Tibial nerve (tissue), 4 donors: ENCODE measurements at regions not wholly inside any gene's neighbourhood (a gene's known extent, or its start where the extent isn't known, plus 50 kb on each side); places are given as distances from the start of the nearest gene placed in this dataset.

ENCODE experiments used
- DNase-seq, 2 donors: peaks; one replicate each; pipeline ENCODE4 v3.0.0-alpha.2; 2019; ENCODE audit warnings: low spot score in 2 of 2
- H3K27ac ChIP-seq, 4 donors: fragments of 200-600 bp; sonication (generic) in 3 of 4; one replicate each; pipeline ENCODE4 v1.5.1; 2017 to 2019; ENCODE audit warnings: mild to moderate bottlenecking in 1 of 4
- H3K27me3 ChIP-seq, 2 donors: fragments of 200-600 bp; sonication (generic) in 1 of 2; one replicate each; pipeline versions ENCODE4 v1.5.1 to v1.6.0; 2017 to 2019
- H3K36me3 ChIP-seq, 3 donors: fragments of 200-600 bp; sonication (generic); one replicate each; pipeline ENCODE4 v1.5.1; 2018 to 2019
- H3K4me1 ChIP-seq, 4 donors: fragments of 200-600 bp; sonication (generic) in 3 of 4; one replicate each; pipeline ENCODE4 v1.5.1; 2017 to 2019
- H3K4me3 ChIP-seq, 4 donors: fragments of 200-600 bp; sonication (generic) in 3 of 4; one replicate each; pipeline ENCODE4 v1.5.1; 2017 to 2019; ENCODE audit warnings: mild to moderate bottlenecking in 1 of 4, moderate library complexity in 1 of 4
- H3K9me3 ChIP-seq, 4 donors: fragments of 200-600 bp; sonication (generic) in 3 of 4; one replicate each; pipeline ENCODE4 v1.5.1; 2017 to 2019
- CTCF ChIP-seq, 5 experiments: fragments of 200-600 bp in 3 of 5; fragments of 450-650 bp in 2 of 5; sonication (generic) in 3 of 5; IDR thresholded peaks; one replicate each; pipeline ENCODE4 v1.5.1; 2016 to 2019; ENCODE audit warnings: antibody characterized with exemption in 5 of 5, mild to moderate bottlenecking in 3 of 5, moderate library complexity in 2 of 5
- EP300 ChIP-seq, 2 donors: sonication (generic); formaldehyde crosslinking; IDR thresholded peaks; one replicate each; pipeline ENCODE4 v1.6.1; 2017; ENCODE audit warnings: antibody characterized with exemption in 2 of 2, mild to moderate bottlenecking in 1 of 2
- POLR2A ChIP-seq, 2 donors: fragments of 450-650 bp; IDR thresholded peaks; one replicate each; pipeline ENCODE4 v1.6.1; 2017; ENCODE audit warnings: antibody characterized with exemption in 2 of 2, mild to moderate bottlenecking in 2 of 2, moderate library complexity in 2 of 2
- WGBS, 2 donors: methylation state at CpG; one replicate each; pipeline ENCODE4 v1.1.5; 2018; 5-methylcytosine and 5-hydroxymethylcytosine counted together

GRCh38 chr5:103356350-103357091 lies 98.0 kb downstream of the MACIR start:
- WGBS, 2 donors, result 66 to 72% methylated on average over 3 of the region's 3 CpGs
- TF ChIP-seq EP300 (IDR thresholded peaks at IDR 0.05) (no peak), CTCF (IDR thresholded peaks at IDR 0.05) (no peak), POLR2A (IDR thresholded peaks at IDR 0.05) (no peak)

GRCh38 chr5:103355579-103355978 lies 97.0 kb downstream of the MACIR start:
- WGBS, 2 donors, result 5 to 11% methylated on average over 2 of the region's 2 CpGs
- TF ChIP-seq EP300 (IDR thresholded peaks at IDR 0.05) (no peak), POLR2A (IDR thresholded peaks at IDR 0.05) (no peak), CTCF (IDR thresholded peaks at IDR 0.05) (no peak)

More at GRCh38 chr5:103356350-103357091, 98.0 kb downstream of the MACIR start:
- no peak for DNase-seq
- Histone ChIP-seq H3K27me3 (no peaks in the 10 kb centered on the region), H3K36me3 (no peaks in the 10 kb centered on the region), H3K9me3 (no peaks in the 10 kb centered on the region), H3K27ac (no peak overlapping the region), H3K4me1 (peaks cover 0 to 16% (median 0%) of the 10 kb centered on the region in 4 donors), H3K4me3 (no peak overlapping the region)

DNA sequence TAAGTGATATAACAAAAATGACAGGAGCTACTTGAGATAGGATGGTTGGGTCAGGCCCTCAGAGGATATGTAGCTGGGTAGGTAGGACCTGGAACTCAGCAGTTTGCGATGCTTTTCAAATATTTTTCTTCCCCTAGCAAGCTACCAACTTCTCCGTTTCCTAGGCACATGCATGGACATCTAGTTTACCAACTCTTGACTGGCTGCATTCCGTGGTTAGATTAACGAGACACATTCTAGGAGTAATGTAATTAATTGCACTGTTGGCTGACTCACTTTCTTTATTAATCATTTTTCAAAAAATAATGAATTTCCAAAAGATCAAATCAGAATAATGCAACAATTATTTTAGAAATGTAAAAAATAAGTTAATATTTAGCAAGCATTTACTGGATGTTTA lies 95.9 kb downstream of the MACIR start:
- no peak overlapping the region for H3K27ac ChIP-seq
- no peak for DNase-seq
- no peaks in the 10 kb centered on the region for H3K27me3 ChIP-seq
- no peaks in the 10 kb centered on the region for H3K9me3 ChIP-seq
- 92 to 94% methylated on average over 4 of the region's 4 CpGs for WGBS, 2 donors
- no peak overlapping the region for H3K4me3 ChIP-seq
- H3K4me1 ChIP-seq, result peaks cover 0 to 16% (median 0%) of the 10 kb centered on the region in 4 donors
- H3K36me3 ChIP-seq, result no peaks in the 10 kb centered on the region
- TF ChIP-seq EP300 (IDR thresholded peaks at IDR 0.05) (no peak), POLR2A (IDR thresholded peaks at IDR 0.05) (no peak)

More at GRCh38 chr5:103355579-103355978, 97.0 kb downstream of the MACIR start:
- H3K27ac ChIP-seq, result no peak overlapping the region
- DNase-seq, result no peak
- peaks cover 0 to 16% (median 0%) of the 10 kb centered on the region in 4 donors for H3K4me1 ChIP-seq
- no peaks in the 10 kb centered on the region for H3K27me3 ChIP-seq
- no peak overlapping the region for H3K4me3 ChIP-seq
- H3K36me3 ChIP-seq, result no peaks in the 10 kb centered on the region
- no peaks in the 10 kb centered on the region for H3K9me3 ChIP-seq

DNA sequence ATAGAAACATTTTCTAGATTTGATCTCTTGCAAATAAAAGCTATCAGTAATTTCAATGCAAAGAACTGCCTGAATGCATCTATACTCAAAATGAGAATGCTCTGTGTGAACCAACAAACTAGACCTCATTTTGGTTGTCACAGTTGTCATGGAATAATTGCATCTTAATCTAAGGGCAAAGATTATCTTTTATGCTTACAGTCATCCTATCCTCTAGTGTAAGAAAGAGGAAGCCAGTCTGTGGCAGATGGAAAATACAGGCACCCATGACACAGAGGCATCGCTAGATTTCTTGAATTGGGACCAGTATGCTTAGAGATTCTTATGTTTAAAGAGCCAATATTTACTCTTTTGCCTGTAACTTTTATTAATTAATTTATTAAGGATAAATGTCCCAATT lies 95.0 kb downstream of the MACIR start:
- WGBS, 2 donors, result 95 to 100% methylated on average over 1 of the region's 1 CpG
- Histone ChIP-seq H3K27me3 (no peaks in the 10 kb centered on the region), H3K9me3 (no peaks in the 10 kb centered on the region), H3K36me3 (no peaks in the 10 kb centered on the region), H3K27ac (no peak overlapping the region), H3K4me1 (peaks cover 0 to 16% (median 0%) of the 10 kb centered on the region in 4 donors), H3K4me3 (no peak overlapping the region)
- TF ChIP-seq POLR2A (IDR thresholded peaks at IDR 0.05) (no peak), EP300 (IDR thresholded peaks at IDR 0.05) (no peak), CTCF (IDR thresholded peaks at IDR 0.05) (no peak)
- DNase-seq, result no peak

GRCh38 chr5:103347716-103348423 lies 89.3 kb downstream of the MACIR start:
- H3K27ac ChIP-seq, result no peak overlapping the region
- no peaks in the 10 kb centered on the region for H3K9me3 ChIP-seq
- 70 to 74% methylated on average over 4 of the region's 4 CpGs for WGBS, 2 donors
- H3K27me3 ChIP-seq, result no peaks in the 10 kb centered on the region
- H3K36me3 ChIP-seq, result no peaks in the 10 kb centered on the region
- TF ChIP-seq CTCF (IDR thresholded peaks at IDR 0.05) (no peak), POLR2A (IDR thresholded peaks at IDR 0.05) (no peak), EP300 (IDR thresholded peaks at IDR 0.05) (no peak)
- DNase-seq, result no peak
- no peaks in the 10 kb centered on the region for H3K4me1 ChIP-seq
- no peak overlapping the region for H3K4me3 ChIP-seq
